CD4-positive, alpha-beta T cell treated with Interleukin-17A for 1 hour (primary cell): ENCODE measurements at regions not wholly inside any gene's neighbourhood (a gene's known extent, or its start where the extent isn't known, plus 50 kb on each side); places are given as distances from the start of the nearest gene placed in this dataset.

Source experiments
- DNase-seq: peaks from one replicate; pipeline ENCODE4 v3.0.0-alpha.2; 2020

GRCh38 chr10:29183301-29183945 is 105.4 kb upstream of the LYZL1 start:
- no peak for DNase-seq

- no peak for DNase-seq
Observed at GRCh38 chr10:29184205-29185000, 104.5 kb upstream of the LYZL1 start.

- no peak for DNase-seq
Observed at GRCh38 chr10:29185050-29185449, 103.8 kb upstream of the LYZL1 start.

- no peak for DNase-seq
Observed at GRCh38 chr10:29186221-29186620, 102.6 kb upstream of the LYZL1 start.

DNA sequence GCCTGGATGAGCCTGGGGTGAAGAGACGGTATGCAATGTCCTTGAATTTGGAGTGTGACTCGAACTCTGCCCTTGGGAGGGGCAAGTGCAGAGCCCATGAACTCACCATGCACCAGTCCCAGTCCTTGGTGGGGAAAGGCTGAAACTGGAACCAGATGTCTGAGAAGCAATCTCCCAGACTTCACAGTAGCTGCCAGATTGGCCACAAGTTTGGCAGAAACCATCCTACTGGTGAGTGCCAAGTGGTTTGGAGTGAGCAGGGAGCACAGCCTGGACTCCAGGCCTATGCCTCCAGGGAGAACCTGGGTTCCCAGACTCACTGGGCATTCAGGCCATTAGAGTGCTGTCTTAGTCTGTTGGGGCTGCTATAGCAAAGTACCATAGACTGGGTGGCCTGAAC is 99.6 kb upstream of the LYZL1 start:
- DNase-seq, result no peak

DNA sequence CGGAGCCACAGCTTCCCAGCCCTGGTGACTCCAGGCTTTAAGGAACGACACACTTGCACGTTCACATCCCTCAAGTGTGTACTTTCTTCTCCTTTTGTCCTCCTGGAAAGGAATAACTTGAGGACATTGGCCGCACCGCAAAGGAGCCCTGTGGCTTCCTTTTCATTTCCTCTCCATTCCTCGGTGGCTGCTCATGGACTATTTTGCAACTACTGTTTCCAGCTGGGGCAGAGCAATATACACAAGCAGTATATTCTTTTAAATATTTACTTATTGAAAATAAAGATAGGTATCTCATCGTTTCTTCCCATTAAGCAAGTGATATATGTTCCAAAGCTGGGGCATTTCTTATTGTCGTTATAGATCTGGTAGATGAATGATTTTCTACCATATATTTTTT is 97.2 kb upstream of the LYZL1 start:
- DNase-seq, result no peak

GRCh38 chr10:29199339-29199738 is 89.5 kb upstream of the LYZL1 start:
- no peak for DNase-seq

DNA sequence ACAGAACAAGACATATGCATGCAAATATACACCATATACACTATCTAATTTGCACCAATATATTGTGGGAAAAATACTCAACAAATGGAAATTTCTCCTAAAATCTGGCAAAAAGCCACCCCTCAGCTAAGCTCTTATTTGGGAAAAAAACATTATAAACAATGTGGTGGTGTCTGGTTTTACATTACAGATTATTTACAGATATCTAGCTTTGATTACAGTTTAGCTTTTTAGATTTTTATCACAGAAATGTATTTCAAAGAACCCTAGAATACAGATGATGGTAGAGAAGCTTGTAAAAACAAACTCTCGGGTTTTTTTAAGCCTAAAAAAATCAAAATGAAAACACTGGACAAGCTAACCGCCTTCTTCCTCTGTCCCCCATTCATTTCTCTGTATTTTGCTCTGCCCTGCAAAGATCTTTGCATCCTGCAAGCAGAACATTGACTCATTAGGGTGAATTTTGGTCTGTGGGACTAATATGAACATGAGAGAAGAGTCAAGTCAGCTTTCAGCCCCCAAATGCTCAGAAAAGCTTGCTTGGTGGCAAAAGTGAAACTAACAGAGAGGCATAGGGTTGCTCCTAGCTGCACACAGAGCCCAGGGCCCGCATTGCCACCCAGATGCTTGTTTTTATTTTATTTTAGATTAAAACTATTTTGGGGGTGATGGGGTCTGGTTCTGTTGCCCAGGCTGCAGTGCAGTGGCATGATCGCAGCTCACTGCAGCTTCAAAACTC is 88.8 kb upstream of the LYZL1 start:
- DNase-seq, result no peak

DNA sequence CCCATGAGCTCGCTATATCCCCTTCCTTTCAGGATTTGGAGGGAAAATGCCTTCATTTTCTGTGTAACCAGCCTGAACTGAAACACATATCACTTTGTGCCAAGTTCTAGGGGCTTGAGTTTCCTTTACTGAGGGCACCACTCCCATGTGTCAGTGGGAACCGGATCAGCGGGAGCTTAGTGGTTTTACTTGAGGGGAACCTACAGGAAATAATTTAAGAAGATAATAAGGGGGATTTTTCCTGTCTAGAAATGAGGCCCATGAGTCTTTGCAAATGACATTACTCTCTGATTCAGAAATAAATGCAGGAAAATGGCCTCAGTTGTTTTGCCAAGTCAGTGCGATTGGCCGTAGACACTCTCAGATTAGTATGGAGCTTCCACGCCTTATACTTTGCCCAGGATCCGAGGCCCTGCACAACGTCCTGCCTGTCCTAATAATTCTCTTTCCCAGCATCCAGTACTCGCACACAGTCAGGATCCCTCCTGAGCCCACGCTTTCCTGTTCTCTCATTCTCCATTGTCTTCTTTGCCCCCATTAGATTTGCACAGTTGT is 86.4 kb upstream of the LYZL1 start:
- no peak for DNase-seq

DNA sequence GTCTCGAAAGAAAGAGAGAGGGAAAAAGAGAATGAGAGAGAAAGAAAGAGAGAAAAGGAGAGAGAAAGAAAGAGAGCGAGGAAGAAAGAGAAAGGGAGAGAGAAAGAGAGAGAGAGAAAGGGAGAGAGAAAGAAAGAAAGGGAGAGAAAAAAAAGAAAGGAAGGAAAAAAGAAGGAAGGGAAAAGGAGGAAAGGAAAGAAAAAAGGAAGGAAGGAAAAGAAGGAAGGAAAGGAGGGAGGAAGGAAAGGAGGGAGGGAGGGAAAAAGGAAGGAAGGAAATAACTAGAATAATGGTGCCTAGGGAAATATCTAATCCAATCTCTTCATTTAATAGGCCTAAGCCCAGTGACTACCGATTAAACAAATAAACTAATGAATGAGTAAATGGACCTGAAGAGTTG is 85.4 kb upstream of the LYZL1 start:
- no peak for DNase-seq

GRCh38 chr10:29204070-29204800 is 84.6 kb upstream of the LYZL1 start:
- DNase-seq, result no peak

- DNase-seq, result no peak
Observed at GRCh38 chr10:29205787-29206186, 83.1 kb upstream of the LYZL1 start.

DNA sequence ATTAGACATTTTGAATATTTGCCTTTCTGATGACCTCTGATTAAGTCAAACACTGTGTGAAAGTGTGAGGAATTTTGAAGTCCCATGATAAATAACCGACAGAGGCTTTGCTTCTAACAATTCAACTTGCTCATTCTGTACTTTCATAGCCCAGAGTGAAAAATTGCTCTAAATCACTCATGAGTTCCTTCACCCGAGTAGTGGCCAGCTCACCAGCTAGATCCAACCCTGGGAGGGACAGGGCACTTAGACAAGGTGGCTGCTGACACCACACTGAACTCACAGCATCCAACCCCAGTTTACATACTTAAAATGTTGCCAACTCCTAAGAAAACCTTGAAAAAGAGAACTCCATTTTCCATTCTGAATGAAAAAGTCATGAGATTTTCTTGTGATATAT is 80.0 kb upstream of the LYZL1 start:
- no peak for DNase-seq

- DNase-seq, result no peak
Observed at GRCh38 chr10:29209830-29210229, 79.0 kb upstream of the LYZL1 start.

DNA sequence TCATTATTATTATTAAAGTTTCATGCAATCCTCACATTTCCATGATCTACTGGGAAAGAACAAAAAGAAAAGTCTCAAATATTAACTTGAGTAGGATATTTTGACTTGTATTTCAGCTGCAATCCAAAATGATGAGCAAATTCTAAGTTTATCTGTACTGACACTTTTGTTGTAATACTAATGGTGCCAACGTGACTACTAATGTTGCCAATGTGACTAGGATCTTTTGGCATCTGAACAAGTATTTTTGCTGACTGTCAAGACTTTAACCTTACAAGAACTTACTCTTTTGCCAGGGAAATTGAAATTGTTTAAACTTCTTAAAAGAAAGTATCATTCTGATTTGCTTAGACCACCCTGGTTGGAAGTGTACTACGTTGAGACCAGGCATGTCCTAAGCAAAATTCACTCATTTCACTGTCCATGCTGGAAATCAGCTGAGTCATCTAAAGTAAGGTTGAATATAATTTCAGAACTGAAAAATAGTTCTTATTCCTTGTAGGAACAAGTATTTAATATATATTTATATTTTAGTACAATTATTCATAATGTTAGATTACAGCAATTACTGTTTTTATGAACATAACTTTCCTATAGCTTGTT is 78.5 kb upstream of the LYZL1 start:
- no peak for DNase-seq

- no peak for DNase-seq
Observed at GRCh38 chr10:29212597-29212996, 76.3 kb upstream of the LYZL1 start.

GRCh38 chr10:29214551-29214950 is 74.3 kb upstream of the LYZL1 start:
- no peak for DNase-seq

DNA sequence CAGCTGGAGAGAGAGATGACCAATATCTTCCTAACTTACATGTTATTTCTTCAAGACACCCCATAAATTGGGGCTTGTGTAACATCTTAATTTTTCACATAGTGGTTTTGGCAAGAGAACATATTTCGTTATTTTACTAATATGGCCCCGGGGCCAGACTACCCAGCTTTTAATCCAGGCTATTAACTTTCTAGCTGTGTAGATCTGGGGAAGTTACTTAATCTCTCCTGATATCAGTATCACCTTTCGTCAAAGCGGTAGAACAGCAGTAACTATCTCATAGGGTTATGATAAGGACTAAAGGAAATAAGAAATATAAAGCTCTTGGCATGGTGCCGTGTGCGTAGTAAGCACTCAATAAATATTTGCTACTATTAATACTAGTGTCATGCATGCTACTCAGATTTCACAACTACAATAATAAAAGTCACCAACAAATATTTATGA is 71.6 kb upstream of the LYZL1 start:
- no peak for DNase-seq

- DNase-seq, result no peak
Observed at GRCh38 chr10:29223326-29223725, 65.5 kb upstream of the LYZL1 start.

DNA sequence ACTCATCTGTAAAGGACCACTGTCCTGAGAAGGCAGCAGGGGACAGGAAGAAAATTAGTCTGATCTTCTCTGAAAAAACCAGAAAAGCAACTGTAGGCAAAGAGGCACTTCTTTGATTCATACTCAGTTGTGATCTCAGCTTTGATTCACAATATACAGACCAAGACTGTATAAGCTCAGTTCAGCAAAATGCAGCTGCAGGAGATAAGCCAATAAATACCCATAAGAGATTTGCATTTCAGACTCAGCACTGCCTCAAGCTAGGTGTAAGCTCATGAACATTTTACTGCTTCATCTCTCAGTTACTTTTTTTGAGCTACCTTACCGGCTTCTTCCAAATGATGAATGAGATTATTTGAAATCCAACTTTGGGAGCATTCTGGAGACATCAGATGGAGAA is 64.2 kb upstream of the LYZL1 start:
- DNase-seq, result no peak

DNA sequence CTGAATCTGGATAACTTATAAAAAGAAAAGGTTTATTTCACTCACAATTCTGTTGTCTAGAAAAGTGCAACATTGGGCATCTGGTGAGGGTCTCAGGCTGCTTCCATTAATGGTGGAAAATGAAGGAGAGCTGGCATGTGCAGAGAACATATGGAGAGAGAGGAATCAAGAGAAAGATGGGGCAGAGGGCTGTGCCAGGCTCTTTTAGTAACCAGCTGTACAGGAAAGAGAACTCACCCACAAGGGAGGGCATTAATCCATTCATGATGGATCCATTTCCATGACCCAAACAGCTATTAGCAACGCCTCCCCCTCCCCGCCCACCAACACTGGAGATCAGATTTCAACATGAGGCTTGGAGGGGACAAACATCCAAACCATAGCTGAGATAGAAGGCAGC is 61.7 kb upstream of the LYZL1 start:
- no peak for DNase-seq

DNA sequence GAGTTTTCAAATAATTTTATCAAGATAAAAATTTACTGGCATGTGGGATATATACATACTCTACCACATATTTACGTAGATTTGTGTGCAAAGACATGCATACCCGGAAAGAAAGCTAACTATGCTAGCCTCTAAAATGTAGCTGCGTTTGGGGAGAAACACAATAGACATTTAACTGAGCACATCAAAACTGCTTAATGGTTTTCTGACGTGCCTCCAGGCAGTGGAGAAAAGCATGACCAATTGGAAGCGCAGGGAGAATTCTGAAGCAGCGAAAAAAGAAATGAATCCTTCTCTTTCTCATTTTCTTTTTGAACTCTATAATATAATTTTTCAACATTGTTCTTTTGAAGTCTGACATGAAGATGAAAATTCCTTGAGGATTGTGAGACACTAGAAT is 60.3 kb upstream of the LYZL1 start:
- no peak for DNase-seq
